ENCODE measurements at regions not wholly inside any gene's neighbourhood (a gene's known extent, or its start where the extent isn't known, plus 50 kb on each side); places are given as distances from the start of the nearest gene placed in this dataset.

- no peaks in the 10 kb centered on the region for H3K36me3 ChIP-seq
- no peak for TF ChIP-seq CTCF (IDR thresholded peaks at IDR 0.05)
- no peaks in the 10 kb centered on the region for H3K9me3 ChIP-seq
- H3K27ac ChIP-seq, result no peak overlapping the region
- peaks cover 41% of the 10 kb centered on the region for H3K27me3 ChIP-seq
- H3K4me1 ChIP-seq (ENCODE audit: control insufficient read depth in 1 of 2, insufficient read depth in 1 of 2, low read depth in 1 of 2, low read length in 1 of 2), result no peaks in the 10 kb centered on the region
- H3K4me3 ChIP-seq (ENCODE audit: low read depth in 1 of 2, low read length in 1 of 2), result no peak overlapping the region
Measured at GRCh38 chr2:215775106-215775505, 238.2 kb downstream of the MREG start.

DNA sequence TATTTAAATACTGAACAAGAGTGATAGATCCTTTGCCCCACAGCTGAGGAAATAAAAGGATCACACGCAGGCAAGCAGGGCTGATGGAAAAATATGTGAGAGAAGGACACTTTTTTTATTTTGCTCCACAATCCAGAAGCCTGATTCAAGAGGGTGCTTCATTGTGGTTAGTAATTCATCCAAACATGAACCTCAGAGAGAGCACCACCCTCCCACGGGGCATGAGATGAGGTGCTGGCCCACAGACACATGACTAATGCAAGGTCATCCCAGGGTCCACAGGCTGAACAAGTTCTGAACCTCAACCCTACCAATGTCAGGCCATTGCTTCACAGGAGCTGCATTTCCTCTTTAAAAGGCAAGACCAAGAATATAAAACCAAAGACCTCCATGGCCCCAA, 239.6 kb downstream of the MREG start:
- H3K9me3 ChIP-seq, result no peaks in the 10 kb centered on the region
- peaks cover 34% of the 10 kb centered on the region for H3K27me3 ChIP-seq
- no peak for TF ChIP-seq CTCF (IDR thresholded peaks at IDR 0.05)
- no peaks in the 10 kb centered on the region for H3K36me3 ChIP-seq
- H3K4me1 ChIP-seq (ENCODE audit: control insufficient read depth in 1 of 2, insufficient read depth in 1 of 2, low read depth in 1 of 2, low read length in 1 of 2), result no peaks in the 10 kb centered on the region
- H3K4me3 ChIP-seq (ENCODE audit: low read depth in 1 of 2, low read length in 1 of 2), result no peak overlapping the region
- no peak overlapping the region for H3K27ac ChIP-seq

- no peaks in the 10 kb centered on the region for H3K4me1 ChIP-seq (ENCODE audit: control insufficient read depth in 1 of 2, insufficient read depth in 1 of 2, low read depth in 1 of 2, low read length in 1 of 2)
- no peaks in the 10 kb centered on the region for H3K9me3 ChIP-seq
- H3K27me3 ChIP-seq, result peaks cover 34% of the 10 kb centered on the region
- H3K27ac ChIP-seq, result no peak overlapping the region
- no peaks in the 10 kb centered on the region for H3K36me3 ChIP-seq
- no peak overlapping the region for H3K4me3 ChIP-seq (ENCODE audit: low read depth in 1 of 2, low read length in 1 of 2)
- TF ChIP-seq CTCF (IDR thresholded peaks at IDR 0.05), result no peak
Measured at GRCh38 chr2:215772634-215773563, 240.5 kb downstream of the MREG start.

- no peaks in the 10 kb centered on the region for H3K4me1 ChIP-seq (ENCODE audit: control insufficient read depth in 1 of 2, insufficient read depth in 1 of 2, low read depth in 1 of 2, low read length in 1 of 2)
- H3K9me3 ChIP-seq, result no peaks in the 10 kb centered on the region
- H3K36me3 ChIP-seq, result no peaks in the 10 kb centered on the region
- no peak overlapping the region for H3K4me3 ChIP-seq (ENCODE audit: low read depth in 1 of 2, low read length in 1 of 2)
- no peak for TF ChIP-seq CTCF (IDR thresholded peaks at IDR 0.05)
- H3K27ac ChIP-seq, result no peak overlapping the region
- peaks cover 32% of the 10 kb centered on the region for H3K27me3 ChIP-seq
Measured at GRCh38 chr2:215772003-215772402, 241.3 kb downstream of the MREG start.

DNA sequence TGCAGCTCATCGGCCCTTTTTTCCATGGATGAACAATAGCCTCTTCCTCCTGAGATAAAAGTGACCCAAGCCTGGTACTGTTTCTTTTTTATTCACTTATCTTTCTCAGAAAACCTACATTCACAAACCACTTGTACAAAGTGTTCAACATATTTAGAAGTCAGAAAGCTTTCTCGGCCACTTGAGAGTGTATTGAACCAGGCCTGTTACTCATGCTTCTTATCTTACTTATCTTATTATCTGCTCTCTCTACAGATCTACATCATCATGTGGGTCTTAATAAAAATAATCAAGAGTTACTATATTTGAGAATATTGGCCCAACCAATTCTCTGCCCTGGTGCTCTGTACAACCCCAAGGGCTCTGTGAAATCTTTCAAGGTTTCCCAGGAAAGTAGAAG, 242.1 kb downstream of the MREG start:
- Histone ChIP-seq H3K4me1 (ENCODE audit: control insufficient read depth in 1 of 2, insufficient read depth in 1 of 2, low read depth in 1 of 2, low read length in 1 of 2) (no peaks in the 10 kb centered on the region), H3K27ac (no peak overlapping the region), H3K9me3 (no peaks in the 10 kb centered on the region), H3K4me3 (ENCODE audit: low read depth in 1 of 2, low read length in 1 of 2) (no peak overlapping the region), H3K36me3 (no peaks in the 10 kb centered on the region), H3K27me3 (peaks cover 24% of the 10 kb centered on the region)
- TF ChIP-seq CTCF (IDR thresholded peaks at IDR 0.05), result no peak
